Fibroblast of skin of left quadriceps (primary cell): ENCODE measurements at regions not wholly inside any gene's neighbourhood (a gene's known extent, or its start where the extent isn't known, plus 50 kb on each side); places are given as distances from the start of the nearest gene placed in this dataset.

Source experiments
- DNase-seq, 2 experiments: peaks; one replicate each; pipeline ENCODE4 v3.0.0-alpha.2; 2013; ENCODE audit warnings: low read depth in 2 of 2

DNA sequence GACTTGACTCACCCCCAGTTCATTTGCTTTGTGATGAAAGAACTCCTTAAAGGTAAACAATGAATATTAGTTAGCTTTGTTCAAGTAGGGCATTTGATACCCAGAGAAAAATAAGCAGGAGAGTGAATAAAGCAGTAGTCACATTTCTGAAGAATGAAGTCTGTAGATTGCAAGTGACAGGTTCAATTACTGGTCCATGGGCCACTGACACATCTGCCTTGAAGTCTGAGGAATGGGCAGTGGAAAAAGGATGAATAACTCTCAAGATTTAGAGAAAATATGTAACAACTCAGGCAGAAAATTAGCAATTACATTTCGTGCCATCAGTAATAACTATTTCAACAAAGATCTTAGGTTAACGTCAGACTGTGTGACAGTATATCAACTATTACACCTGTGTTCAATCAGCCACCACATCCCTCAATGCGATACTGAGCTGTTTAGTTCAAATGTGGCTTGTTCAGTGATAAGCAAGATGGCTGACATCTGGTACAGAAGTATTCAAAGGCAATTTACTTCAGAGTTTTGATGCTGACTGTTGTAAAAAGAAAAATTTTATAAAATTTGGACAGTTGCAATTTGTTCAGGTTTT, 1890.7 kb upstream of the NUDT12 start:
- no peak for DNase-seq

DNA sequence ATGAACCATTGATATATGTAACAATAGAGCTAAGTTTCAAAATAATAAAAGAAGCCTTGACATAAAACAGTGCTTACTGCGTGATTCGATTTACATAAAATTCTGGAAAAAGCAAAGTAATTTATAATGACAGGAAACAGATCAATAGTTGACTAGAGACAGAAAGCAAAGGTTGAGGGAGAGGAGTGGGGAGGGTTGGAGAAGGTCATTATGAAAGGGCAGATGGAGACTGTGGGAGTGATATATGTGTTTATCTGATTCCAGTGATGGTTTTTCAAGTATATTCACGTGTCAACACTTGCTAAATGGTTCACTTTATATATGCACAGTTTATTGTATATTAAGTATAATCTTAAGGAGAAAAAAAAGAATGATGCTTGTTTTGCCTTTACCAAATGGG, 1885.7 kb upstream of the NUDT12 start:
- no peak for DNase-seq

DNA sequence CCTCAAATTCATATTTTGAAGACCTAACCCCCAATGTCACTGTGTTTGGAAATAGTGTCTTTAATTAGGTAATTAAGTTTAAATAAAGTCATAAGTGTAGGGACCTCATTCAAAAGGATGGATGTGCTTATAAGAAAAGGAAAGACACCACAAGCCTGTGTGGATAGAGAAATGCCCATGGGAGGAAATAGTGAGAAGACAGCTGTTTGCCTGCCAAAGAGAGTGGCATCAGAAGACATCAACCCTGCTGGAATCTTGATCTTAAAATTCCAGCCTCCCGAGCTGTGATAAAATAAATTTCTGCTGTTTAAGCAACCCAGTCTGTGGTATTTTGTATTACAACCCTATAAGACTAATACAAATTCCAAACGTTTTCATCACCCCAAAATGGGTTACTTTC, 1867.9 kb upstream of the NUDT12 start:
- DNase-seq, result no peak

DNA sequence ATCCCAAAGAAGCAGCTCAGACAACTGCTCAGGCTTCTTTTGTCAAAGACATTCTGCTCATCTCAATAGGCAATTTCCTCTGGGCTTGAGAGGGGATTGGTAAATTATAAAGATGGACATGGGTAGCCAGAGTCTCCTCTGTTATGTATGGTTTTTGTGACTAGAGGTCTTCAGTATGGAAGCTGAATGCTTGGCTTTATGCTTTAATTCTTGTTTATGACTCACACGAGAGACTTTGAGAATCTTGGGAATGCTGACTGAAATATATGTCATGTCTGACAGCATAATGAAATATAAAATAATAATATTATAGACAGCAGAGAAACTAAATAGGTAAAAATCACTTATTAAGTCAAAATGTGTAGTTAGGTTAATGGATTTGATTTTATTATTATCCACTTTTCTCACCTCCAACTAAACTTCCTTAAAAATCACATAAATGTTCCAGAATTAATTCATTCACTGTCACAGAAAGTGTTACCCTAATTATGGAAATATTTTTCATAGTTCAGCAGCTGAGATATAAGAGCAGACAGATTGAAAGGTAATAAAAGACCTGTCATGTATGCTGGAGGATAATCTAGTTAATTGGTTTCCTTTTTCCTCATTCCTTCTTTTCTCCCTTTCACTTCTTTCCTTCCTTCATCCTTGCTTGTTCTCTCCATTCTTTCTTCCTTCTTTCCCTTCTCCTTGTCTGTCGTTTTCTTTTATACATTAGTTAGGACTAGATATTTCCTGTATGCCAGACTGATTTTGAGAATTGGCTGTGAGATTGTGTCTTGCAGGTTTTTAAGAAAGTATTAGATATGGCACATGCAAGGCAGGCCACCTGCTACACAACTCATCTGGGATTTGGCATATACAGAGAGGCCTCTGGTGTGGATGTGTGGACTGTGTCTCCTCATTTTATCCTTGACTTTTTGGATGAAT, 1866.1 kb upstream of the NUDT12 start:
- no peak for DNase-seq

DNA sequence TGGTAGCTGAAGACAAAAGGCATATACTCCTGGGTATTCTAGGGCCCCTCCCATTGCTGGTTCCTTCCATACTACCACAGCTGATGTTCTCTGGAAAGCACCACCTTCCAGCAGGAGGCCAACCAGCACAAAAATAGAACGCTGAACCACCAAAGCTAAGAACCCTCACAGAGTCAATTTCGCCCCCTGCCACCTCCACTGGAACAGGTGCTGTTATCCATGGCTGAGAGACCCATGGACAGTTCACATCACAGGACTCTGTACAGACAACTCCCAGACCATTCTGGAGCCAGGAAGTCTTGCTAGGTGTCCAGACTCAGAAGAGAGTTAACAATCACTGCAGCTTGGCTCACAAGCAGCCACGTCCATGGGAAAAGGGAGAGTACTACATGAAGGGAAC, 1851.5 kb upstream of the NUDT12 start:
- DNase-seq, result no peak

DNA sequence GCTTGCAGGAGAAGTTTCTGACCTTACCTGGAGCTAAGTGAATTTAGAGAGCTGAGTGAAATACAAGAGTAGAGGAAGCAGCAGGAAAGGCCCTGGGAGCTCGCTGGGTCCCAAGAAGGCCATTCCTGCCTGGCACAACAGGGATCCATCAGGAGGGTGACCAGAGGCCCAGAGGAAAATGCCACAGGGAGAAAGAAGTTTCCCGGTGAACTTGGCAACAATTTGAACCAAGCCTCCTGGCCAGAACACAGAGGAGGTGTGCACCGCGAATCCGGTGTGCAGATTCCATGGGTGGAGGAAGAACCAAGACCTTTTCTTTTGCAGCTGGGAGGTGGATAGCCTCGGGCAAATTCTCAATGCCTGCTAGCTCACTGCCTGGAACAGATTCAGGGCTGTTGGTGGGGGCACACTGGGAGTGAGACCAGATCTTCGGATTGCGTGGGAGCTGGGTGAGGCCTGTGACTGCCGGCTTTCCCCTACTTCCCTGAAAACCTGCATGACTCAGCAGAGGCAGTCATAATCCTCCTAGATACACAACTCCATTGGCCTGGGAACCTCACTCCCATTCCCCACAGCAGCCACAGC, 1850.9 kb upstream of the NUDT12 start:
- no peak for DNase-seq

DNA sequence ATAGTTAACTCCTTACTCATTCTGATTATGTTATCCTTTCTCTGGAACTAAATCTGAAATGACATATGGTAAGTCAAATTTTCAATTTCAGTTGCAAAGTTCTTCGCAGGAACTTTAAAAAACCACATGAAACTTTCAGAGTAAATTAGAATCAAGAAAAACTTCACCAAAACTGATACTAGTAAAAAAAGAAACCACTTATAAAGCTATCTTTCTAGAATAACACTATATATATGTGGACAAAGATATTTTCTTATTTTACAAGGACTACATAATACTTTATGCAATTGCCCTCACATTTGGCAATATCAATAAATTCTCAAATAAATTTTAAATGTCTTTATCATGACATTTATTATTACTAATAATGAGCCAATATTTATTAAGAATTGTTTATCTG, 1847.1 kb upstream of the NUDT12 start:
- DNase-seq, result no peak

DNA sequence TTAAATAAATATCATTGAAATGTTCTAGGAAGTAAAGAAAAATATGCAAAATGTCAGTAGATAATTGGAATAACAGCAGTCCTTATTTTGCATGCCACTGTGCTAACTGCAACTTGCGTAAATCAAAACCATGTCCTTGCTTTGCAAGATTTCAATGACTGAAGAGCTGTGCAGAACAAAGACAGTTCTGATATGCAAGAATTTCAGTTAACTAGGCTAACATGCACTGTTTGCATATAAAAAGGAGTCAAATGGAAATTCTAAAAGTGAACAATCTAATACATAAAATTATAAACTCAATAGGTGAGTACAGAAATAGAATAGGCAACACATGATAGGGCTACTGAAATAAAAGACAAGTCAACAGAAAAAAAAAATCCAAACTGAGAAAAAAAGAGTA, 1844.6 kb upstream of the NUDT12 start:
- DNase-seq, result no peak

DNA sequence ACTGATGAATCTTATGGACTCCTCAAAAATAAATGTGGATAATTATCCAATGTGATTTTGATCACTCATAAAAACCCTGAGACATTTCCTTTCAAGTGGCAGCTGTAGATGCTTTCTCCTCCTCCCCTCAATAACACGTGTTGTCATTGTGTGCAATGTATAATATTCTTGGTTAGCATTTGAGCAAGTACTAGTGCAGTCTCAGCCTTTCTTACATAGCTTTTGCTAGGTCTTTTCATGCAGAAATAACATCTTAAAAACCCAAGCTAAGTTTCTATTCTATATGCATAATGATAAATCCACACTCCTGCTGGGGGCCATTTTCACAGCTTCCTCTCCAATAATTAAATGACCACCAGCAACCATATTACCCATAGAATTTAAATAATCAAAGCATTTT, 1835.2 kb upstream of the NUDT12 start:
- DNase-seq, result no peak

DNA sequence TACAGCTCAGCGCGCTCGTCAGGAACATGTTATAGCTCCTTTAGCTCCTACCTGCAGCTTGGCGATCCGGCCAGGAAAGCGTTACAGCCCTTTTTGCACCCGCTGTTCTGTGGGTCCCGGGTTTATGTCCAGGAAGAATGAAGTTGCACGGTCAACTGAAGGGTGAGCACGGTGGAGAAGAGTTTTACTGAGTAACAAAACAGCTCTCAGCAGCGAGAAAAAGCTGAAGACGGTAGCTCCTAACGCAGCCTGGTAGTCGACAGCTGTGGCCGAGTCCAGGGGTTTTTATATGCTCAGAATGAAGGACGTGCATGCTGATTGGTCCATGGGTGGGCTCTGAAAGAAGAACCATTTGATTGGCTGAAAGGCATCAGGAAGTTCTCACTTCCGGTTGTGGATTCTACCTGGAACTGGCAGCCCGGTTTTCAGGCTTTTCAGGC, 1830.1 kb upstream of the NUDT12 start:
- no peak for DNase-seq

DNA sequence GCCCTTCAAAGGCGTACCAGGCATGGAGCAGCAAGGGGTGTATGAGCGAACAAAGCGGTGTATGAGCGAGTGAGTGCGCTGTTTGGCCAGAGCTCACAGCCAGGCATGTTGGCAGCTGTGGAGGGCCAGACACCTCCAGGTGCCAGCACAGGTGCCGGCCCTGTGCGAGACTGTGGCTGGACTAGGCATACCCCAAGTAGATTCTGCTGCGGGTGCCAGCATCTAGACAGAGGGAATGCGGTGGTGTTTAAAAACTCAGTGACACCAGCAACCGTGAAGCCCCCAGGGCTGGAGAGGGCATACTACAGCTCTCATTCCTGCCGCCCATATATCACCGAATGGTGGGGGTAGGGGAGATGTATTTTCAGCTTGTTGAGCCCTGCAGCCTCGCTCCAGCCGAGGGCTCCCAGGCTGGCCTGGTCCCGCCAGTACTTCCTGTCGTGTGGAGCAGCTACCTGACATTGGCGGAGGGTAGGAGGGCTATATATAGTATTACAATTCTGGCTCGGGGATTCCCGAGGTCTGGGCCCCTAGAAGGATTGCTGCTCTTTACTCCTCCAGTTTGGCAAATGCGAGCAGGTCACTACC, 1829.6 kb upstream of the NUDT12 start:
- no peak for DNase-seq

DNA sequence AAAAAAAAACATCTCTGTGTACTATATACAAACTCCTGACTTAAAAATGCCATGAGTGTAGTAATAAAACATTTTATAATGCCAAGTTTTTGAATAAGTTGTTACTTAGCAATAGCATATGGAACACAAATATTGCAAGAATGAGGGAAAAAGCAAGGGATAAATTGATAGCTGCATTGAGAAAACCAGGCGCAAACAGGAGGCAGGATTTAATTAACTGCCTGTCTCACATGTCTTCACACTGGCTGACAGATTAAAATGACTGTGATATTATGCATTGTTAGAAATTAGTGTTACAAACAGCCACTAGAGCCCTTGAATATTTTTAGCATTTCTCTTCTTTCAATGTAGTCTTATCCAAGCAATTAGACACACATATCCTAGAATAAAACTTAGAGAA, 1817.5 kb upstream of the NUDT12 start:
- no peak for DNase-seq

DNA sequence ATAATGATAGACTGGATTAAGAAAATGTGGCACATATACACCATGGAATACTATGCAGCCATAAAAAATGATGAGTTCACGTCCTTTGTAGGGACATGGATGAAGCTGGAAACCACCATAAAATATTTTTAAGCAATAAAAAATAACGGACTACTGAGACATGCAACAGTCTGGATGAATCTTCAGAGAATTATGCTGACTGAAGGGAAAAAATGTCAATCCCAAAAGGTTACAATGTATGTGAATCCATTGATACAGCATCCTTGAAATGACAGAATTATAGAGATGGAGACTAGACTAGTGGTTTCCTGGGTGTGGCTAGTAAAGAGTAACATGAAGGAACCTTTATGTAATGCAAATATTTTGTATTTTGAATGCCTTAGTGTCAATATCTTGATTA, 1808.6 kb upstream of the NUDT12 start:
- no peak for DNase-seq

DNA sequence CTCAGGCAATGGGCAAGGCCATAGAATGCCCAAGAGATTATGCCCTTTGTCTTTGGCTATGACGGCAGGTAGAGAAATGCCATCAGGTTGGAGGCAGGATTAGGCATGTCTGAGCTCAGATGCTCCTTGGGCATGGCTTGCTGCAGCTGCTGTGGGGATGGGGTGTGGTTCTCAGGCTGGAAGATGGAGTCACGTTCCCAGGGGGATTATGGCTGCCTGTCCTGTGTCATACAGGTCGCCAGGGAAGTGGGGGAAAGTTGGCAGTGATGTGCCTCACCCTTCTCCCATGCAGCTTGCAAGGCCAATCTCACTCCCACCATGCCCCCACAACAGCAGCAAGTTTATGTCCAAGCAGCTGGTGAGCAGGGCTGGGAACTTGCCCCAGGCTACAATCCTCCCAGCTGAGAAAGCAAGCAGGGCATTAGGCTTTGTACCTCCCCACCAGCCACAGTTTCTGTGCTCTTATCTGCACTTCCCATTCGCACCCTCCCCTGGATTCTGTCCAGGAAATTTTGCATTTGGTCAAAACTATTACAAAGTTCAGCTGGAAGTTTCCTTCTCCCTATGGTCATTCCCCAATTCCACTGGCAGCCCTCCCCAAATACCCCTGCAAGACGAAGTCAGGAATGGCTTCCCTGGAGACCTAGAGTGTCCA, 1788.0 kb upstream of the NUDT12 start:
- no peak for DNase-seq

DNA sequence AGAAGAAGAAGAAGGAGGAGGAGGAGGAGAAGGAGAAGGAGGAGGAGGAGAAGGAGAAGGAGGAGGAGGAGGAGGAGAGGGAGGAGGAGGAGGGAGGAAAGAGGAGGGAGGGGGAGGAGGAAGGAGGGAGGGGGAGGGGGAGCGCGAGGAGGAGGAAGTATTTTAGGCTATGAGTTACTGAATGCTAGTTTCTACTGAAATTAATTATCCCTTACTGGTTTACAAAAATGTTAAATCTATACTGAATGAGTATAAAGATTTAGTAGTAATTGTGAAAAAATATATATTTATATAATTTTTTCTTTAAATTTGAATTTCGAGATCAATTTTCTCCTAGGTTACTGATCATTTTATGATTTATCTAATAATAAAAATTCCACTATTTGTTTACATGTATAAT, 1769.0 kb upstream of the NUDT12 start:
- no peak for DNase-seq

DNA sequence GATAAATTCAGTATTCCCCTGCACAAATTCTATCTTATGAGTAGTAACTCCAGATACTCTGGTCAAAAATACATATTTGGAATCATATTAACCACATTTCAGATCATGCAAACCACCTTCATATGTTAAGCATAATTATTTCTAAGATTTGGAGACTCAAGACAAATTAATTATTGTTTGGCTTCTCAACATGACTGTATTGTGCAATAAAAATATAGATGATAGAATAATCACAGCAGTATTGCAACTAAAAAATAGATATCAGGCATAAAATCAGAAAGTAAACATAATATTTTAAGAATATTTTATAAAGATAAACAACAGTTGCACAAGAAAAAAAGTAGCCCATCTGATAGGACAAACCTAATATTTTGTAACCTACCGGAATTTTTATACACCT, 1767.6 kb upstream of the NUDT12 start:
- no peak for DNase-seq

DNA sequence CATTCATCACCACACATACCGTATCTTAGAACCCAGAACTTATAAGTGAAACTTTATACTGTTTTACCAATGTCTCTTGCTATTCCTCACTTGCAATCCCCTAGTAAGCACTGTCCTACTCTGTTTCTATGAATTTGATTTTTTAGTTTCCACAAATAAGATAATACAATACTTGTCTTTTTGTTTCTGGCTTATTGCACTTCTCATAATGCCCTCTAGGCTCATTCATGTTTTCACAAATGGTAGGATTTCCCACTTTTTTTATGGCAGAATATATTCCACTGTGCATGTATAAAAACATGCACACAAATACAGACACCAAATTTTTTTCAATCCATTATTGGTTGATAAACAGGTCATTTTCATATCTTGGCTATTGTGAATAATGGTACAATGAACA, 1742.3 kb upstream of the NUDT12 start:
- no peak for DNase-seq

DNA sequence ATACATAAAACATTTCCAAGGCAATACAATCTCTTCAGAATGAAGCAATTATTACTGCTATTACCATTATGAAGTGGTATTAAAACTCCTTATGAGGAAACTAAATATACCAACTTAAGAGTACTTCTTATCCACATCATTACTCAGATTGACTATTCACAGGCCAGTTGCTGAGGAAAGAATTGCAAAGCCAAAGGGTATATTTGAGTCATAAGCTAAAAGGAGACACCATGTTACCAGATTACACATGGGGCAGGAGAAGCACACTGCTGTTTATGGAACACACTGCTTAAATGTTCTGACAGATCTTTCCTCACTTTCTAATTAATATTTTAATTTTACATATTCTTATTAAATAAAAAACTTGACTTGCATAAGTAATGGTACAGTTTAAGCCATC, 1726.4 kb upstream of the NUDT12 start:
- DNase-seq, result no peak

DNA sequence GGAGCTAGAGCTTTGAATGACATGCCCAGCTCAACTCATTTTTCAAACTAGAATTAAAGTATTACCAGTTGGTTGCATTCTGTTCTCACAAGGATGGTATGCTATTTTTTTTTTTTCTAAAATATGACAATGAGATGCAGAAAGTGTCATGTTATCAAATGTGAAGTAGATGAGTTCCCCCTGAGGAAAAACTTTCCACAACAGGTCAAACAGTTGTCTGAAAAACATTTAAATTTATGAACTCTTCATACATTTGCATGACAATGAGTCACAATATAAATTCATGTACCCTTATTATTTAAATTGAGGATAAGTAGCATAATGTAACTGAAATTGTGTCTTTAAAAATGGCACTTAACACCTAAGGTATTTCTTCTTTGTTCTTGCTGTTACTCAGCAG, 1720.5 kb upstream of the NUDT12 start:
- no peak for DNase-seq

DNA sequence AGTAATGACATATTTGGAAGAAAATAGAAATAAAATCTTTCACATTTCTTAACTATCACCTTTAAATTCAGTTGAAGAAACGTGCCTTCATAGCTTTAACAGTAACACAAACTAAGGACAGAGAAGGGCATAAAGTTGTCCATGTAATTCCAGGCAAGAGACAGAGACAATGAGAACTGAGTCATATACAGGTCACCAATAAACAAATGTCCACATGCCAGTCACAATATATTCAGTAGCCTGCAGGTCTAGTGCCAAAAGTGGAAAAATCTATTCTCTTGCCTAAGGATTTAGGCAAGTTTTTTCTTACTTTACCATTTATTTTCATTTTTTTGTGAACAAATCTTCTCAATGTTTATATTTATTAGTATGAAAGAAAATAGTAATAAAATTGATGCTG, 1711.5 kb upstream of the NUDT12 start:
- no peak for DNase-seq

DNA sequence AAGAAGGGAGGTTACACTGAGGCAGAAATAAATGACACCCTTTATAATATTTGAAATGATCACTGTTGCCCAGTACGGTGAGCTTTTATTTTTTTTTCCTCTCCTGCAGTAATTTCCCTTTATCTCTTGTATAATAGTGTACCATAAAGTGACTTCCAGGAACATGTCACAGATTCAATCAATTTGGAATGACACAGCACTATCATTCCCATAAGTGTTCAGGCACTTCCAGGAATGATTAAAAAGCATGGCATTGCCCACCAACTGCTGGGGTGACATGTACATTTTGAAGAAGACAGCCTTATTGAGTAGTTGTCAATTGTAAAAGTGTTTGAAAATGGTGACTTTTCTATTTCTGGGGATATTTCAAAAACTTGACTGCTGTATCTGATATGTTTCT, 1700.9 kb upstream of the NUDT12 start:
- DNase-seq, result no peak

DNA sequence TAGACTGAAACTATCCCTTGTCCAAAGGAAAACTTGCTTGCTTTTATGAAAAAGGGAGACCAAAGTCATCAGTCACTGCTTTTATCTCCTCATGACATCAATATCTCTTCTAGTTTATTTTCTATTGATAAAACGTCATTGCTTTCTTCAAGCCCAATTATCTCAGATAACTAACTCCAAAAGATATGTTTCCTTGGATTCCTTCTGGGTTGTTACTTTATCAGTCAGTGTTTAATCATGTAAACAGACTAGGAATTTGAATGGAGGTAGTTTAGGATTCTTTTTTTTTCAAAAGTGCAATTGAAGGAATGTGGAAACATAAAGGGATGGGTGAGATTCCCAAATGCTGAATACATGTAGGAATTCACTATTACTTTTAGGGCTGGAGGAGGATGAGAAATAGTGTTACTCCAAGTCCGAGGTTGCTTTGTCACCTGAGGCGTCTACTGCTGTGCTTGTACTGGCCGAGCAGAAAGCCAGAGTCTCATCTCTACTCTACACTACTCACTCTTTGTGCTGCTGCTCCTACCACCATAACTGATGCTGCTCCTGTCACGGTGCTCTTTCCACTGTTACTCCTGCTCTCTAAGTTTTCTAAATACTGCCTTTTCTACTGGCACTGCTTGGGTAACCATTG, 1697.1 kb upstream of the NUDT12 start:
- DNase-seq, result no peak
